Stimulated activated naive CD8-positive, alpha-beta T cell treated with anti-CD3 and anti-CD28 coated beads, Interleukin-15, amount 100 ng/mL, for 72 hours (primary cell): ENCODE measurements at regions not wholly inside any gene's neighbourhood (a gene's known extent, or its start where the extent isn't known, plus 50 kb on each side); places are given as distances from the start of the nearest gene placed in this dataset.

ENCODE experiments used
- ATAC-seq: fragments of 150-1000 bp; cut with Tn5 transposase; 2 replicates; pipeline ENCODE4 v1.10.0; 2021; ENCODE audit warnings: mild to moderate bottlenecking, moderate library complexity
- DNase-seq, 2 donors: peaks; one replicate each; pipeline ENCODE4 v3.0.0; 2021 to 2022
- H3K27ac Mint-ChIP-seq, 2 donors: one replicate each; pipeline ENCODE4 v1.8.0; 2022; ENCODE audit warnings: mild to moderate bottlenecking in 2 of 2, mixed read lengths in 2 of 2, moderate library complexity in 2 of 2
- H3K27me3 Mint-ChIP-seq: one replicate; pipeline ENCODE4 v1.8.0; 2022; ENCODE audit warnings: mixed read lengths
- H3K4me1 Mint-ChIP-seq: one replicate; pipeline ENCODE4 v1.8.0; 2022; ENCODE audit warnings: mild to moderate bottlenecking, mixed read lengths
- H3K4me3 Mint-ChIP-seq, 2 donors: one replicate each; pipeline ENCODE4 v1.8.0; 2022; ENCODE audit warnings: mild to moderate bottlenecking in 2 of 2, mixed read lengths in 2 of 2, moderate library complexity in 1 of 2
- H3K9me3 Mint-ChIP-seq, 2 donors: one replicate each; pipeline ENCODE4 v1.8.0; 2022; ENCODE audit warnings: mixed read lengths in 2 of 2

DNA sequence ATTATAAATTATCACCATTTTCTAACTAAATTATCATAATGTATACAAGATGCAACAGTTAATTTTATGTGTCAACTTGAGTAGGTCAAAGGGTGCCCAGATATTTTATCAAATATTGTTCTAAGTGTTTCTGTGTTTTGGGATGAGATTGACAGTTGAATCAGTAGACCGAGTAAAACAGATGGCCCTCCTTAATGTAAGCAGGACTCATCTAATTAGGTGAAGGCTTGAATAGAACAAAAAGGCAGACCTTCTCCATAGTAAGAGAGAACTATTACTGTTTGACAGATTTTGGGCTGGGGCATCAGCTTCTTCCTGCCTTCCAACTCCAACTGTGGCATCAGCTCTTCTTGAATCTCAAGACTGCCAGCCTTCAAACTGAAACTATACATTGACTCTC lies 185.8 kb downstream of the TRAM1L1 start:
- ATAC-seq (no peak), DNase-seq (no peak)
- H3K9me3 Mint-ChIP-seq = peaks cover 4 to 11% of the 10 kb centered on the region in 2 donors
- no peak overlapping the region for H3K27ac Mint-ChIP-seq
- H3K4me1 Mint-ChIP-seq = no peaks in the 10 kb centered on the region
- no peak overlapping the region for H3K4me3 Mint-ChIP-seq
- no peaks in the 10 kb centered on the region for H3K27me3 Mint-ChIP-seq

GRCh38 chr4:116885579-116885978 lies 199.8 kb downstream of the TRAM1L1 start:
- Mint-ChIP-seq H3K27ac (no peak overlapping the region), H3K4me3 (no peak overlapping the region), H3K4me1 (no peaks in the 10 kb centered on the region), H3K27me3 (no peaks in the 10 kb centered on the region), H3K9me3 (peaks cover 0 to 8% of the 10 kb centered on the region in 2 donors)
- no peak for ATAC-seq
- no peak for DNase-seq

- no peak overlapping the region for H3K4me3 Mint-ChIP-seq
- DNase-seq (no peak), ATAC-seq (no peak)
- no peaks in the 10 kb centered on the region for H3K4me1 Mint-ChIP-seq
- no peak overlapping the region for H3K27ac Mint-ChIP-seq
- no peaks in the 10 kb centered on the region for H3K27me3 Mint-ChIP-seq
- peaks cover 4 to 8% of the 10 kb centered on the region in 2 donors for H3K9me3 Mint-ChIP-seq
Observed at GRCh38 chr4:116882503-116882902, 202.9 kb downstream of the TRAM1L1 start.

GRCh38 chr4:116881077-116881476 lies 204.3 kb downstream of the TRAM1L1 start:
- peaks cover 4 to 8% of the 10 kb centered on the region in 2 donors for H3K9me3 Mint-ChIP-seq
- ATAC-seq (no peak), DNase-seq (no peak)
- H3K4me1 Mint-ChIP-seq = no peaks in the 10 kb centered on the region
- no peaks in the 10 kb centered on the region for H3K27me3 Mint-ChIP-seq
- no peak overlapping the region for H3K4me3 Mint-ChIP-seq
- no peak overlapping the region for H3K27ac Mint-ChIP-seq

DNA sequence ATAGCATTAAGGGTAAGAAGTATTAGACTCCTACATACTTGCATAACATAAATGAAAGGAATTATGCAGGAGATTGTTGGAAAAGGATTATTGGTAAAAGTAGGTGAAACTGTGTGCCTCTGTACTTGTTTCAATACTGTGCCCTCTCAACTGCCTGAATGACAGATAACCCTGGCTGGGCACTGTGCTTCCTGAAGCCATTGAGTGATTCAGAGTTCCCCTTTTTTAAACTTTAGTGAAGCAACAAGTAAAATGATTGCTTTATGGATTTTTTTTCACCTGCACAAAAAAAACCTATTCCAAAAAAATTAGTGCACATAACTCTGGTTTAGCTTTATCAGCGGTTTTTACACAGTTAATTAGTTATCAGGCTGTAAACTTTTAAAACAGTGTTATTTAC lies 204.8 kb downstream of the TRAM1L1 start:
- Mint-ChIP-seq H3K4me3 (no peak overlapping the region), H3K9me3 (peaks cover 4 to 8% of the 10 kb centered on the region in 2 donors), H3K27me3 (no peaks in the 10 kb centered on the region), H3K4me1 (no peaks in the 10 kb centered on the region), H3K27ac (no peak overlapping the region)
- ATAC-seq (no peak), DNase-seq (no peak)

DNA sequence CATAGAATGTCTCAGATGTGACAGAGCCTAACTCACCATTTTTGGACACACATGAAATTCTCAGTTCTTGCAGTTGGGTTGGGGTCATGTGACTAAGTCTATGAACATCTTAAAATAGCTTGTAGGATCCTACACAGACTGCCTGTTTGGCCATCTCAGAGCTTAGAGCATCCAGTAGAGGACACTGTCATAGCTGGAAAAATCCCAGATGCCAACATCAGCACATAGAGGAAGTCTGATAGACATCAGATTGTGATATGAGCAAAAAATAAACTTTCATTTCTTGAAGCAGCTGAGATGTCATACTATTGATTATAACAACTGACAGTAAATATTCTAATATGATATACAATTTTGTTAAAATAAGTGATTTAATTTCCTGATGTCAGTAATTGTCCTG lies 207.1 kb downstream of the TRAM1L1 start:
- Mint-ChIP-seq H3K4me1 (no peaks in the 10 kb centered on the region), H3K9me3 (peaks cover 2 to 4% of the 10 kb centered on the region in 2 donors), H3K27me3 (no peaks in the 10 kb centered on the region), H3K4me3 (no peak overlapping the region), H3K27ac (no peak overlapping the region)
- ATAC-seq (no peak), DNase-seq (no peak)

DNA sequence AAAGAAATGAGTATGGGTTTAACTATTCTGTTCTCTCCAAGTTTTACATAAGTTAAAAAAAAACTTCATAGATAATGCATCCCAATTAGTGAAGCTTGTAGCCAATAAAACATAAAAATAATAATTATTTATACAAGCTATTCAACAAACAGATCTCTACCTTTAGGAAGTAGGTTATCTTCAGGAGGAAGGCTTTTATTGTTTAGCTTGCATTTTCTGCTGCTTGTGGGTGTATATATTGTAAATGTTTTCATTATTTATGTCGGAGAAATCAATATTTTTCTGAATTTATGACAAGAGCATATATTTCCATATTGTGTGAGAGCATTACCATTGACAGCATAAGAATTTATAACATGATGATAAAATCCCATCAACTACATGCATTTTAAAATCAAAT lies 208.3 kb downstream of the TRAM1L1 start:
- Mint-ChIP-seq H3K4me3 (no peak overlapping the region), H3K27ac (no peak overlapping the region), H3K4me1 (no peaks in the 10 kb centered on the region), H3K9me3 (peaks cover 0 to 4% of the 10 kb centered on the region in 2 donors), H3K27me3 (no peaks in the 10 kb centered on the region)
- DNase-seq = no peak
- no peak for ATAC-seq

GRCh38 chr4:116872941-116873340 lies 212.4 kb downstream of the TRAM1L1 start:
- Mint-ChIP-seq H3K9me3 (no peaks in the 10 kb centered on the region), H3K4me1 (no peaks in the 10 kb centered on the region), H3K27ac (no peak overlapping the region), H3K27me3 (no peaks in the 10 kb centered on the region), H3K4me3 (no peak overlapping the region)
- no peak for DNase-seq
- no peak for ATAC-seq

- no peak overlapping the region for H3K4me3 Mint-ChIP-seq
- DNase-seq (no peak), ATAC-seq (no peak)
- H3K9me3 Mint-ChIP-seq = no peaks in the 10 kb centered on the region
- no peaks in the 10 kb centered on the region for H3K27me3 Mint-ChIP-seq
- no peaks in the 10 kb centered on the region for H3K4me1 Mint-ChIP-seq
- H3K27ac Mint-ChIP-seq = no peak overlapping the region
Observed at GRCh38 chr4:116872308-116872707, 213.1 kb downstream of the TRAM1L1 start.

DNA sequence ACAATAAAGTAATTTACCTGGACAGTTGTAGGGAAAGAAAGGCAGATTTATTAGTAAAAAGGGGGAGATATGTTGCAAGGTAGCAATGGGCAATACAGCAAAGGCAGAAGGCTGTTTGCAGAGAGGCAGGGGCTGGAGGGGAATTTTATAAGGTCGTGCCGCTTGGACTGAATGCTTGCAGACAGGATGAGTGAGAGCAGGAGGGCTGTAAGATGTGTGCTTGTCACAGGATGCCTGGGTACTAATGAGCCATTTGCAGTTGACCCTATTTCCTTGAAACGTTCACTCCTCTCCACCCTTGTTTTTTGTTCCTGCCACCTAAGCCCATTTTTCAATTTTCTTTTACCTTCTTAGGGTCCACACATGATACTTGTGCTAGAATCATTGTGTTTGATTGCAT lies 214.7 kb downstream of the TRAM1L1 start:
- no peak for ATAC-seq
- H3K4me1 Mint-ChIP-seq = no peaks in the 10 kb centered on the region

DNA sequence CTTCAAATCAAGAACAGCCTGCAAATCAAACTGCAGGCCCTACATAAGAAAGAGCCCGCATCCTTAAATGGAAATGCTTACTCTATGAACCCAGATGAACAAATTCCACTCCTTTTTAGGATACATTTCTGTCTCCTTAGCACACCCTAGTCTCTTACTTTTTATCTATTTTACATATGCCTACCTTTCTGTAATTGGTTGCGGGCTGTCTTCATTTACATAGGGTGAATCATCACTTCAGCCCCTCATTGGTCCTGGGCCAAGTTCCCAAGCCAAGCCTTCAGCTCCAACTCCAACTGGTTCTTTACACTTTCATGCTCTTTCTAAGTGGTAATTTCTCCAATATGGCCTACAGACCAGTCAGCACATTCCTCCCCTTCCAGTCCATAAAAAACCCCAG lies 219.3 kb downstream of the TRAM1L1 start:
- DNase-seq = no peak
- Mint-ChIP-seq H3K27ac (no peak overlapping the region), H3K27me3 (no peaks in the 10 kb centered on the region), H3K4me3 (no peak overlapping the region), H3K4me1 (no peaks in the 10 kb centered on the region), H3K9me3 (no peaks in the 10 kb centered on the region)
- no peak for ATAC-seq

More for the DNA sequence above, 214.7 kb downstream of the TRAM1L1 start:
- Mint-ChIP-seq H3K27ac (no peak overlapping the region), H3K9me3 (no peaks in the 10 kb centered on the region), H3K4me3 (no peak overlapping the region), H3K27me3 (no peaks in the 10 kb centered on the region)
- no peak for DNase-seq

DNA sequence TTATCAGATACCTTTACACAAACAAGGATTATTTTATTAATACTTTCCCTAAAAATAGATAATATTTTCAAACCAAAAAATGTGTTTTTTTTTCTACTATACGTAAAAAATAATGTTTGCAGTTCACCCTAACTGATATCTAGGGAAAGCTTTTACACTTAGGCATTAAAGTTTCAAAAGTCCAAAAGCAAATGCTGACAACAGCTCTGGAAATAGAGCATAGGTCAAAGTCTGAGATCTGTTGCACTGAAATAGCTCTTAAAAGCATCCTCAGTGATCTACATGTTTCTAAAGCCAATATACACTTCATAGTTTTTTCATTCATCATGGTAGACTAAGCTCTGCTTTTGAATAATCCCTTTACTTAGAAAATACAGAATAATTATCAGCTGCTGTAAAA lies 222.8 kb downstream of the TRAM1L1 start:
- H3K4me3 Mint-ChIP-seq = no peak overlapping the region
- H3K27me3 Mint-ChIP-seq = no peaks in the 10 kb centered on the region
- H3K4me1 Mint-ChIP-seq = no peaks in the 10 kb centered on the region
- no peak for DNase-seq
- ATAC-seq = no peak
- no peaks in the 10 kb centered on the region for H3K9me3 Mint-ChIP-seq
- no peak overlapping the region for H3K27ac Mint-ChIP-seq

GRCh38 chr4:116860891-116861290 lies 224.5 kb downstream of the TRAM1L1 start:
- no peak overlapping the region for H3K4me3 Mint-ChIP-seq
- no peak for ATAC-seq
- H3K27ac Mint-ChIP-seq = no peak overlapping the region
- no peak for DNase-seq
- no peaks in the 10 kb centered on the region for H3K27me3 Mint-ChIP-seq
- no peaks in the 10 kb centered on the region for H3K9me3 Mint-ChIP-seq
- no peaks in the 10 kb centered on the region for H3K4me1 Mint-ChIP-seq

GRCh38 chr4:116849620-116850019 lies 235.8 kb downstream of the TRAM1L1 start:
- ATAC-seq = no peak
- Mint-ChIP-seq H3K27me3 (no peaks in the 10 kb centered on the region), H3K4me1 (no peaks in the 10 kb centered on the region), H3K9me3 (peaks cover 0 to 7% of the 10 kb centered on the region in 2 donors), H3K27ac (no peak overlapping the region), H3K4me3 (no peak overlapping the region)
- DNase-seq = no peak

DNA sequence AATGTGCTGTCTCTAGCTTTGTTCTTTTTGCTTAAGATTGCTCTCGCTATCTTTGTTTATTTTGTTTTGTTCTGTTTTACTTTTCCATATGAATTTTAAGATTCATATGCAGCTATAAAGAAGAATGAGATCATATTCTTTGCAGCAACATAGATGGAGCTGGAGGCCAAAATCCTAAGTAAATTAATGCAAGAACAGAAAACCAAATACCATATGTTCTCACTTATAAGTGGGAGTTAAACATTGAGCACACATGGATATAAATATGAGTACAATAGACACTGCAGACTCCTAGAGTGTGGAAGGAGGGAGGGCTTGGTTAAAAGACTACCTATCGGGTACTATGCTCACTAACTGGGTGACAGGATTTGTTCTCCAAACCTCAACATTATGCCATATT lies 237.8 kb downstream of the TRAM1L1 start:
- H3K4me1 Mint-ChIP-seq = no peaks in the 10 kb centered on the region
- H3K4me3 Mint-ChIP-seq = no peak overlapping the region
- H3K9me3 Mint-ChIP-seq = peaks cover 0 to 11% of the 10 kb centered on the region in 2 donors
- no peak overlapping the region for H3K27ac Mint-ChIP-seq
- ATAC-seq (no peak), DNase-seq (no peak)
- H3K27me3 Mint-ChIP-seq = no peaks in the 10 kb centered on the region

DNA sequence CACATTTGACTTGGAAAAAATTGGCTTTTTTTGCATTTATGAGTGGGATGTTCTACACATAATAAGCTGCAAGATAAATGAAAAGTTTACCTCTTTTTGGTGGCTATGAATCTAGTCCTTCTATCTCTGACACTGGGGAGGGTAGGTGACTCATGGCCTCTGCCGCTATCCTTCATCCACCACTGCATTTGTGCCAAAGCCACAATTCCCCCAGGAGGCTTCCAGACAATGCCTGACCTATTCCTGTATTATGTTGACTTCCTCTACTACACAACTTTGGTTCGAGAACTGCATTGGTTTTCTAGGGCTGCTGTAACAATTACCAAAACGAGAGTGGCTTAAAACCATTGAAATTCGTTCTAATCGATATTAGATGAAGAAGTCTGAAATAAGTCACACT lies 245.6 kb downstream of the TRAM1L1 start:
- H3K27me3 Mint-ChIP-seq = no peaks in the 10 kb centered on the region
- no peaks in the 10 kb centered on the region for H3K4me1 Mint-ChIP-seq
- H3K9me3 Mint-ChIP-seq = peaks cover 4 to 13% of the 10 kb centered on the region in 2 donors
- no peak for DNase-seq
- no peak for ATAC-seq
- H3K27ac Mint-ChIP-seq = no peak overlapping the region
- no peak overlapping the region for H3K4me3 Mint-ChIP-seq

DNA sequence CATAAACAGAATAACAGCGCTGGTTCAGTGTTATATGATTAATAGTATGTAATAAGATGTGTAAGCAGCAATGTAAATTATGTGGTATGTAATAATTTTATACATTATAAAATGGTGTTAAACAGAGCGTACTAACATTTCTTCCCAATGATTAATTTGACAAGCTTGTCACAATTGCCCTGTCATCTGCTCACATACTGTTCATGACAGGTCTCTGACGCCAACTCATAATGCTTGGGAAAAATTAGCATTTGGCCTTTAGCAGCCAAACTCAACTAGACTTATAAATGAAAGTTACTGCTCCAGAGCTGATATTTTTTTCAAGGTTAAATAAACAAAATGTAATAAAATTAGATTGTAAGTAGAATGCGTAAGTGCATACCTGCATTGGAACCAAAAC lies 246.8 kb downstream of the TRAM1L1 start:
- peaks cover 4 to 13% of the 10 kb centered on the region in 2 donors for H3K9me3 Mint-ChIP-seq
- H3K27ac Mint-ChIP-seq = no peak overlapping the region
- H3K4me3 Mint-ChIP-seq = no peak overlapping the region
- H3K27me3 Mint-ChIP-seq = no peaks in the 10 kb centered on the region
- DNase-seq (no peak), ATAC-seq (no peak)
- H3K4me1 Mint-ChIP-seq = no peaks in the 10 kb centered on the region
